ENCODE measurements at regions not wholly inside any gene's neighbourhood (a gene's known extent, or its start where the extent isn't known, plus 50 kb on each side); places are given as distances from the start of the nearest gene placed in this dataset.
"Not testable (repeated sequence)": the region's sequence is repeated elsewhere in the genome, so short reads cannot be mapped to it uniquely, and the experiment has no call there.

DNA sequence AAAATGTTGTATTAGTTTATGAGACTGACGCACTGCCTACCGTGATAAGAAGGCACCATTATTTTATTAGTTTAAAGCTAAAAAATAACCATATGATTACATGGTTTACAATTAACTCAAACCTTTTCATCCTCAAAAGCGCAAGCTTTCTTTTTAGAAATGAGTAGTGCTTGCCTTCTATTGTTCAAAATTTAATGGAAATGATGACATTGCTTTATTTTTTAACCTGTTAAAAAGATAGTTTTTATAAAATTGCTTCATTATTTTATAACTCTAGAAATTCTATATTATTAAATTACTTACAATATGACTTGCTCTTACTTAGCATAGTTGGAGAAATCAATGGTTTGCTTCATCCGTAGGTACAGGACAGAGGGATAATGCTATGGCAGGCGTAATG lies 78.7 kb upstream of the HDDC2 start:
- 87 to 93% methylated on average over 5 of the region's 5 CpGs for WGBS, 2 donors
- Histone ChIP-seq H3K27me3 (no peaks in the 10 kb centered on the region), H3K27ac (no peak overlapping the region), H3K9me3 (no peaks in the 10 kb centered on the region), H3K4me1 (no peaks in the 10 kb centered on the region), H3K4me3 (no peak overlapping the region), H3K36me3 (no peaks in the 10 kb centered on the region)
- intact Hi-C loops (cut with DNase I) = no loop called here
- TF ChIP-seq, protein P1, sequence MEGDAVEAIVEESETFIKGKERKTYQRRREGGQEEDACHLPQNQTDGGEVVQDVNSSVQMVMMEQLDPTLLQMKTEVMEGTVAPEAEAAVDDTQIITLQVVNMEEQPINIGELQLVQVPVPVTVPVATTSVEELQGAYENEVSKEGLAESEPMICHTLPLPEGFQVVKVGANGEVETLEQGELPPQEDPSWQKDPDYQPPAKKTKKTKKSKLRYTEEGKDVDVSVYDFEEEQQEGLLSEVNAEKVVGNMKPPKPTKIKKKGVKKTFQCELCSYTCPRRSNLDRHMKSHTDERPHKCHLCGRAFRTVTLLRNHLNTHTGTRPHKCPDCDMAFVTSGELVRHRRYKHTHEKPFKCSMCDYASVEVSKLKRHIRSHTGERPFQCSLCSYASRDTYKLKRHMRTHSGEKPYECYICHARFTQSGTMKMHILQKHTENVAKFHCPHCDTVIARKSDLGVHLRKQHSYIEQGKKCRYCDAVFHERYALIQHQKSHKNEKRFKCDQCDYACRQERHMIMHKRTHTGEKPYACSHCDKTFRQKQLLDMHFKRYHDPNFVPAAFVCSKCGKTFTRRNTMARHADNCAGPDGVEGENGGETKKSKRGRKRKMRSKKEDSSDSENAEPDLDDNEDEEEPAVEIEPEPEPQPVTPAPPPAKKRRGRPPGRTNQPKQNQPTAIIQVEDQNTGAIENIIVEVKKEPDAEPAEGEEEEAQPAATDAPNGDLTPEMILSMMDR (IDR thresholded peaks at IDR 0.05) = no peak
- FAIRE-seq (no peak), DNase-seq (no peak), ATAC-seq (no peak)

DNA sequence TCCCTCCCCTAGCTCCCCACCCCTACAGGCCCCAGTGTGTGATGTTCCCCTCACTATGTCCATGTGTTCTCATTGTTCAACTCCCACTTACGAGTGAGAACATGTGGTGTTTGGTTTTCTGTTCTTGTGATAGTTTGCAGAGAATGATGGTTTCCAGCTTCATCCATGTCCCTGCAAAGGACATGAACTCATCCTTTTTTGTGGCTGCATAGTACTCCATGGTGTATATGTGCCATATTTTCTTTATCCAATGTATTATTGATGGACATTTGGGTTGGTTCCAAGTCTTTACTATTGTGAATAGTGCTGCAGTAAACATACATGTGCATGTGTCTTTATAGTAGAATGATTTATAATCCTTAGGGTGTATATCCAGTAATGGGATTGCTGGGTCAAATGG lies 84.6 kb upstream of the HDDC2 start:
- H3K4me1 ChIP-seq; DNase-seq; H3K27me3 ChIP-seq; H3K36me3 ChIP-seq; H3K27ac ChIP-seq; H3K4me3 ChIP-seq; intact Hi-C loops (cut with DNase I); H3K9me3 ChIP-seq; ATAC-seq; FAIRE-seq: not testable (repeated sequence)
- WGBS, 2 donors = 84 to 86% methylated on average over 1 of the region's 1 CpG

DNA sequence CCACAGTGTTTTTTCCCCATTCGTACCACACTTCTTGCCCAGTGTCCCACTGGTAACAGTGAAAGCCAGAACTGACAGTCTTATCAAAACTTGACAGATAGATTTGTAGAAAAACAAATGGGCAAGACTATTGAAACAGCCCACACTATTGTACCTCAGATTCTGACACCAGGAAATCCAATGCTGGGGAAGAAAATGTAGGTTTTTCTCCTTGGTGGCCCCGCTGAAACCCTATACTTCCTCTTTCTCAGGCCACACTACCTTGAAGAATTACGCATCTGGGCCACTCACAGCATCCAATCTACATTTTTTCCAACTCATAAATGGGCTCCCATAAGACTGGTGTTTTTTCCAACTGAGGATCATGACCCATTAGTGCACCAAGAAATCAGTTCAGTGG lies 90.9 kb upstream of the HDDC2 start:
- H3K27ac ChIP-seq = no peak overlapping the region
- DNase-seq (no peak), FAIRE-seq (no peak), ATAC-seq (no peak)
- no peaks in the 10 kb centered on the region for H3K4me1 ChIP-seq
- no peaks in the 10 kb centered on the region for H3K27me3 ChIP-seq
- intact Hi-C loops (cut with DNase I) = no loop called here
- 58 to 67% methylated on average over 3 of the region's 3 CpGs for WGBS, 2 donors
- H3K9me3 ChIP-seq = no peaks in the 10 kb centered on the region
- no peak overlapping the region for H3K4me3 ChIP-seq
- TF ChIP-seq, protein P1 (IDR thresholded peaks at IDR 0.05) = no peak
- no peaks in the 10 kb centered on the region for H3K36me3 ChIP-seq

DNA sequence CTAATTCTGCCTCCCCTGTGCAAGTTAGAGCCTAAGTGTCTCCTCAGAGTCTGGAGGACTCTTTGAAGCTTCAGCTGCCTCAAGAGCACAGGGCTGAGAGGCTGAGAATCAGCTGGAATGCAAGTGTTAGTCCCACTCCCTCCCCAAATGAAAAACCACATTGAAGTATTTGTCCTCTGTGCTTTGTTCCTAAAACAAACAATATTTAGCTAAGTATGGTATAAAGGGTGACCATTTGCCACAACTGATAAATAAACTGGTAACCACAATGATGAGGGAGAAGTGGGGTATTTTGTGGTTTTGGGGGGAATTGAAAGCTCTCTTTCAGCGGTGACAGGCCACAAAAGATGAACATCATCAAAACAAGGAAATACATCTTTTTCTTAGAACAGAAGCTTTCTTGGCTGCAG lies 91.7 kb upstream of the HDDC2 start:
- Histone ChIP-seq H3K4me1 (no peaks in the 10 kb centered on the region), H3K4me3 (no peak overlapping the region), H3K9me3 (no peaks in the 10 kb centered on the region), H3K27ac (no peak overlapping the region), H3K27me3 (no peaks in the 10 kb centered on the region), H3K36me3 (no peaks in the 10 kb centered on the region)
- no peak for FAIRE-seq
- intact Hi-C loops (cut with DNase I) = no loop called here
- TF ChIP-seq, protein P1 (IDR thresholded peaks at IDR 0.05) = no peak
- no peak for DNase-seq
- no peak for ATAC-seq
- 51 to 93% methylated on average over 1 of the region's 1 CpG for WGBS, 2 donors

DNA sequence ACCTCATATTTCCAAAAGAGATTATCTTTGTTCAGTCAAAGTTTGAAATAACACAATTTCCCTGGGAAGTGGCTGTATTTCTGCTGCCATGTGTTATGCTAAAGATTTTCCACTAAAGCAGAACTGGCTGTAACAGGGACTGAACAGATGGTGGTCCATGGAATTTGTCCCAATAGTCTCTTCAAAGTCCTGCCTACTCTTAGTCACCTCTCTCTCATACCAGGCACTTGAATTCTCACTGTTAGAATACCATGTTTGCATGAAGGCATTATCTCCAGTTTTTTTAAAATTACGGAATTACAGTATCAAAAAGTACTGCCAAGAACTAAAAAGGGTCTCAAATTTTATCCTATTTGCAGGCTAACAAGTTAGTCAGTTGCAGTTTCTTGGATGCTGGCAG lies 105.0 kb upstream of the HDDC2 start:
- intact Hi-C loops (cut with DNase I) = no loop called here

More for the DNA sequence above, 105.0 kb upstream of the HDDC2 start:
- no peaks in the 10 kb centered on the region for H3K27me3 ChIP-seq
- TF ChIP-seq, protein P1 (IDR thresholded peaks at IDR 0.05) = no peak
- H3K4me3 ChIP-seq = no peak overlapping the region
- ATAC-seq = no peak
- no peak overlapping the region for H3K27ac ChIP-seq
- no peaks in the 10 kb centered on the region for H3K4me1 ChIP-seq
- no peak for DNase-seq
- H3K9me3 ChIP-seq = no peaks in the 10 kb centered on the region
- no peaks in the 10 kb centered on the region for H3K36me3 ChIP-seq
- WGBS, 2 donors = 41 to 57% methylated on average over 1 of the region's 1 CpG
- no peak for FAIRE-seq
